Right lobe of liver (tissue), 4 donors: ENCODE measurements at regions not wholly inside any gene's neighbourhood (a gene's known extent, or its start where the extent isn't known, plus 50 kb on each side); places are given as distances from the start of the nearest gene placed in this dataset.
"Not testable (repeated sequence)": the region's sequence is repeated elsewhere in the genome, so short reads cannot be mapped to it uniquely, and the experiment has no call there.

ENCODE experiments used
- CTCF ChIP-seq, 4 donors: fragments of 200-600 bp in 3 of 4; fragments of 450-650 bp in 1 of 4; IDR thresholded peaks; one replicate each; pipeline versions ENCODE4 v1.5.1 to v1.8.0; 2016 to 2022; ENCODE audit warnings: antibody characterized with exemption in 4 of 4, mild to moderate bottlenecking in 2 of 4
- POLR2A ChIP-seq: fragments of 450-650 bp; IDR thresholded peaks from one replicate; pipeline ENCODE4 v1.6.1; 2017; ENCODE audit warnings: antibody characterized with exemption, mild to moderate bottlenecking
- donor health status: DM: no; HTN: no; CAD: no.
- donor health status: DM: no; HTN: no; CAD: no.
- donor health status: DM: no; HTN: yes; CAD: no.

- not testable (repeated sequence) for TF ChIP-seq CTCF (IDR thresholded peaks at IDR 0.05); POLR2A
Observed at GRCh38 chr3:192066253-192066652, 605.3 kb downstream of the PYDC2 start.
